K562 (cell line): ENCODE measurements at regions not wholly inside any gene's neighbourhood (a gene's known extent, or its start where the extent isn't known, plus 50 kb on each side); places are given as distances from the start of the nearest gene placed in this dataset.

Source experiments
- ETV6 ChIP-seq, 3 experiments: fragments of 150-350 bp in 1 of 3; sonication (generic) in 1 of 3; formaldehyde crosslinking in 1 of 3; IDR thresholded peaks; 2 replicates each; pipeline versions ENCODE4 v1.6.1 to v1.8.0; 2014 to 2022; ENCODE audit warnings: borderline replicate concordance in 2 of 3, low read depth in 2 of 3, antibody characterized with exemption in 1 of 3, low read length in 1 of 3, mild to moderate bottlenecking in 1 of 3, missing genetic modification reagents in 1 of 3
- IRF9 ChIP-seq: fragments of 450-650 bp; IDR thresholded peaks from 2 replicates; pipeline ENCODE4 v1.6.1; 2016; ENCODE audit warnings: missing biosample characterization, missing genetic modification characterization
- SETDB1 ChIP-seq: IDR thresholded peaks from one replicate; pipeline ENCODE4 v1.6.1; 2012; ENCODE audit warnings: low read length, control low read depth, inconsistent platforms
- ZBTB11 ChIP-seq, 3 experiments: fragments of 200-800 bp in 1 of 3; fragments of 250-450 bp in 1 of 3; fragments of 450-650 bp in 1 of 3; sonication (Bioruptor Pico) in 1 of 3; sonication (Bioruptor generic) in 1 of 3; formaldehyde crosslinking in 1 of 3; IDR thresholded peaks; 2 replicates each; pipeline versions ENCODE4 v1.6.1 to v1.8.0; 2016 to 2022; ENCODE audit warnings: mild to moderate bottlenecking in 2 of 3, missing genetic modification characterization in 2 of 3, missing compliant biosample characterization in 1 of 3, moderate library complexity in 1 of 3
- ZNF175 ChIP-seq: fragments of 200-800 bp; sonication (Bioruptor generic); IDR thresholded peaks from 2 replicates; pipeline ENCODE4 v1.6.1; 2016; ENCODE audit warnings: low read depth, mild to moderate bottlenecking, missing genetic modification characterization, missing compliant biosample characterization

- no peak for TF ChIP-seq ZBTB11 (CRISPR knock-in tag; IDR thresholded peaks at IDR 0.05)
- no peak for TF ChIP-seq IRF9
- TF ChIP-seq ZNF175 (CRISPR knock-in tag): no peak
- TF ChIP-seq ETV6 (IDR thresholded peaks at IDR 0.05; ENCODE audit: borderline replicate concordance in 1 of 2, low read depth in 2 of 2, low read length in 1 of 2): no peak
- no peak for TF ChIP-seq ETV6 (CRISPR knock-in tag; IDR thresholded peaks at IDR 0.05; ENCODE audit: borderline replicate concordance)
- TF ChIP-seq SETDB1: no peak
Observed at GRCh38 chr3:36229496-36229895, 150.8 kb upstream of the STAC start (continued).
